Keratinocyte (primary cell): ENCODE measurements at regions not wholly inside any gene's neighbourhood (a gene's known extent, or its start where the extent isn't known, plus 50 kb on each side); places are given as distances from the start of the nearest gene placed in this dataset.

ENCODE experiments used
- DNase-seq: peaks from one replicate; pipeline ENCODE4 v3.0.0-alpha.2; 2011; ENCODE audit warnings: low read depth, missing footprints, low spot score
- FAIRE-seq: peaks from 2 replicates; lab custom pipeline; 2011; peaks lifted over from hg19 to GRCh38; lab: Jason Lieb, UNC
- H2AFZ ChIP-seq: 2 replicates; pipeline ENCODE4 v1.6.0; 2012; ENCODE audit warnings: low read length, control low read depth, inconsistent platforms; ENCODE audit not compliant: control insufficient read depth
- H3K27ac ChIP-seq: 2 replicates; pipeline ENCODE4 v1.5.1; 2011; ENCODE audit warnings: low read length; ENCODE audit not compliant: control insufficient read depth, insufficient read depth
- H3K27me3 ChIP-seq: 3 replicates; pipeline ENCODE4 v1.6.0; 2011; ENCODE audit warnings: low read length; ENCODE audit not compliant: control insufficient read depth, insufficient read depth; ENCODE audit errors: extremely low read depth
- H3K36me3 ChIP-seq, 2 experiments: 2 replicates in 1 of 2; 3 replicates in 1 of 2; pipeline ENCODE4 v1.5.1; 2011; ENCODE audit warnings: low read length in 2 of 2, mild to moderate bottlenecking in 1 of 2; ENCODE audit not compliant: control insufficient read depth in 2 of 2, insufficient read depth in 2 of 2; ENCODE audit errors: extremely low read depth in 1 of 2
- H3K4me1 ChIP-seq: 3 replicates; pipeline ENCODE4 v1.5.1; 2011; ENCODE audit warnings: low read length; ENCODE audit not compliant: control insufficient read depth, insufficient read depth; ENCODE audit errors: extremely low read depth
- H3K4me2 ChIP-seq: 3 replicates; pipeline ENCODE4 v1.6.0; 2011; ENCODE audit warnings: low read depth, low read length; ENCODE audit not compliant: control insufficient read depth, insufficient read depth; ENCODE audit errors: extremely low read depth
- H3K4me3 ChIP-seq, 3 experiments: fragments of 200-600 bp in 1 of 3; sonication (generic) in 1 of 3; 2 replicates in 2 of 3; 3 replicates in 1 of 3; pipeline ENCODE4 v1.5.1; 2011 to 2016; ENCODE audit warnings: low read length in 3 of 3, mild to moderate bottlenecking in 3 of 3, control low read depth in 2 of 3, inconsistent platforms in 1 of 3, low read depth in 1 of 3, mixed read lengths in 1 of 3, mixed run types in 1 of 3, moderate library complexity in 1 of 3; ENCODE audit not compliant: control insufficient read depth in 2 of 3, insufficient read depth in 2 of 3; ENCODE audit errors: extremely low read depth in 1 of 3
- H3K79me2 ChIP-seq: 2 replicates; pipeline ENCODE4 v1.6.0; 2012; ENCODE audit warnings: low read length; ENCODE audit not compliant: control insufficient read depth, insufficient read depth
- H3K9ac ChIP-seq: 3 replicates; pipeline ENCODE4 v1.6.0; 2011; ENCODE audit warnings: low read length; ENCODE audit not compliant: control insufficient read depth, insufficient read depth; ENCODE audit errors: extremely low read depth
- H3K9me1 ChIP-seq: 3 replicates; pipeline ENCODE4 v1.6.0; 2011; ENCODE audit warnings: low read length; ENCODE audit not compliant: control insufficient read depth, insufficient read depth; ENCODE audit errors: extremely low read depth
- H3K9me3 ChIP-seq: 2 replicates; pipeline ENCODE4 v1.5.1; 2012; ENCODE audit warnings: low read depth, low read length; ENCODE audit not compliant: control insufficient read depth
- H4K20me1 ChIP-seq: 3 replicates; pipeline ENCODE4 v1.6.0; 2011; ENCODE audit warnings: low read length; ENCODE audit not compliant: control insufficient read depth, insufficient read depth; ENCODE audit errors: extremely low read depth
- EZH2 ChIP-seq: IDR thresholded peaks from one replicate; pipeline ENCODE4 v1.6.1; 2012; ENCODE audit warnings: inconsistent platforms, mild to moderate bottlenecking, low read length, moderate library complexity
- dilution Hi-C: fragments of 300-500 bp; cut with MboI; formaldehyde crosslinking; loops from one replicate; pipeline ENCODE4 v1.7.0; 2020; ENCODE audit warnings: low sequenced_read_pairs; ENCODE audit not compliant: extremely low pct_ligation_motif_present
- TF ChIP-seq, protein P1 (sequence below), 3 experiments: IDR thresholded peaks in 1 of 3; conservative IDR thresholded peaks in 1 of 3; optimal IDR thresholded peaks in 1 of 3; 2 replicates in 2 of 3; 3 replicates in 1 of 3; pipeline versions ENCODE3 to v1.5.1; 2011; ENCODE audit warnings: low read length in 3 of 3, mild to moderate bottlenecking in 3 of 3, moderate library complexity in 2 of 3, control low read depth in 1 of 3, inconsistent platforms in 1 of 3; ENCODE audit not compliant: insufficient read depth in 2 of 3; ENCODE audit errors: extremely low read depth in 1 of 3

DNA sequence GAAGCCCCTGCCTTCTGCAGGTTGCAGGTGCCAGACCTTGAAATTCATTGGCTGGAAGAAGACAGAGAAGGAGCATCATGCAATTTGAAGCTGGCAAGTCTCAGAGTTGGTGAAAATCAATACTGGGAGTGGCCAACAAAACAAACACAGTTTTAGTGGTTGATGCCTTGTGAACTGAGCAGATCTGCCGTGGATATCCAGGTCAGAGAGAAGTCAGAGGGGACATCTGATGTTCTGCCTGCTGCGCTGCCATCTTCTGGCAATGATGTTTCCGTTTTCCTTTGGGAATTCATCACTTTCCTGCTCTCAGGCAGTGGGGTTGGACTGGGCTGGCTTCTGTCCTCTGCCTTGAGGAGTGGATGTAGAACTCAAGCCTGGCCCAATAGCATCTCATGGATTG is 132.0 kb downstream of the RPS24 start:
- Histone ChIP-seq H3K4me2 (no peak overlapping the region), H3K79me2 (no peaks in the 10 kb centered on the region), H4K20me1 (no peaks in the 10 kb centered on the region), H3K36me3 (no peaks in the 10 kb centered on the region), H3K9me1 (no peaks in the 10 kb centered on the region), H3K27me3 (no peaks in the 10 kb centered on the region), H3K27ac (no peak overlapping the region), H3K9ac (no peak overlapping the region), H2AFZ (no peak overlapping the region), H3K4me1 (no peaks in the 10 kb centered on the region), H3K9me3 (no peaks in the 10 kb centered on the region), H3K4me3 (no peak overlapping the region)
- TF ChIP-seq, protein P1, sequence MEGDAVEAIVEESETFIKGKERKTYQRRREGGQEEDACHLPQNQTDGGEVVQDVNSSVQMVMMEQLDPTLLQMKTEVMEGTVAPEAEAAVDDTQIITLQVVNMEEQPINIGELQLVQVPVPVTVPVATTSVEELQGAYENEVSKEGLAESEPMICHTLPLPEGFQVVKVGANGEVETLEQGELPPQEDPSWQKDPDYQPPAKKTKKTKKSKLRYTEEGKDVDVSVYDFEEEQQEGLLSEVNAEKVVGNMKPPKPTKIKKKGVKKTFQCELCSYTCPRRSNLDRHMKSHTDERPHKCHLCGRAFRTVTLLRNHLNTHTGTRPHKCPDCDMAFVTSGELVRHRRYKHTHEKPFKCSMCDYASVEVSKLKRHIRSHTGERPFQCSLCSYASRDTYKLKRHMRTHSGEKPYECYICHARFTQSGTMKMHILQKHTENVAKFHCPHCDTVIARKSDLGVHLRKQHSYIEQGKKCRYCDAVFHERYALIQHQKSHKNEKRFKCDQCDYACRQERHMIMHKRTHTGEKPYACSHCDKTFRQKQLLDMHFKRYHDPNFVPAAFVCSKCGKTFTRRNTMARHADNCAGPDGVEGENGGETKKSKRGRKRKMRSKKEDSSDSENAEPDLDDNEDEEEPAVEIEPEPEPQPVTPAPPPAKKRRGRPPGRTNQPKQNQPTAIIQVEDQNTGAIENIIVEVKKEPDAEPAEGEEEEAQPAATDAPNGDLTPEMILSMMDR (optimal IDR thresholded peaks at IDR 0.05 in 1 of 3, IDR thresholded peaks at IDR 0.05 in 1 of 3, conservative IDR thresholded peaks at IDR 0.05 in 1 of 3; ENCODE audit: extremely low read depth in 1 of 3, insufficient read depth in 2 of 3, low read length in 3 of 3), result peak in 1 of 3 experiments; percentile 54
- no peak for TF ChIP-seq EZH2
- dilution Hi-C loops, result no loop called here
- DNase-seq (no peak), FAIRE-seq (no peak)

DNA sequence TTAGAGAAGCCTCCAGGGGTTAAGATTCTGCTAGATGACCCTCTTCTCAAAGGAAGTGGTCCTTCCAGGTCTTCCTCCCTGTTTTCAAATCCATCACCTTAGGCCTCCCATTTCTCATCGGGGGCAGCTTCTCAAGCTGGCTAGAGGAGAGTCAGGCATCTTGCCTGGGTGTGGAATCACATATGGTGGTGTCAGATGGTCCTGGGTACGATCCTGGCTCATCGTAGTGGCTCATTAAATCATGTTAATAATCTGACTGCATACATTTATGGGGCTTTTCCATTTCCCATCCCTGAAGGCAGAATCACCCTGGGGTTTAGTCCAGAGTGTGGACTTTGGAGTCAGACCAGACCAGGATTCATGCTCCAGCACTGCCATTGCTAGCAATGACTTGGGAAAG is 132.6 kb downstream of the RPS24 start:
- H3K27me3 ChIP-seq, result no peaks in the 10 kb centered on the region
- H3K27ac ChIP-seq, result no peak overlapping the region
- H3K4me2 ChIP-seq, result no peak overlapping the region
- no peak overlapping the region for H2AFZ ChIP-seq
- no peaks in the 10 kb centered on the region for H3K79me2 ChIP-seq
- no peaks in the 10 kb centered on the region for H4K20me1 ChIP-seq
- TF ChIP-seq, protein P1 (optimal IDR thresholded peaks at IDR 0.05 in 1 of 3, IDR thresholded peaks at IDR 0.05 in 1 of 3, conservative IDR thresholded peaks at IDR 0.05 in 1 of 3; ENCODE audit: extremely low read depth in 1 of 3, insufficient read depth in 2 of 3, low read length in 3 of 3), result no peak
- TF ChIP-seq EZH2, result no peak
- H3K4me3 ChIP-seq, result no peak overlapping the region
- no peaks in the 10 kb centered on the region for H3K9me3 ChIP-seq
- H3K9ac ChIP-seq, result no peak overlapping the region
- H3K9me1 ChIP-seq, result no peaks in the 10 kb centered on the region
- no peaks in the 10 kb centered on the region for H3K36me3 ChIP-seq
- FAIRE-seq (no peak), DNase-seq (no peak)
- dilution Hi-C loops, result no loop called here
- no peaks in the 10 kb centered on the region for H3K4me1 ChIP-seq
